ENCODE measurements at regions not wholly inside any gene's neighbourhood (a gene's known extent, or its start where the extent isn't known, plus 50 kb on each side); places are given as distances from the start of the nearest gene placed in this dataset.

GRCh38 chr2:150863691-150864090 lies 376.2 kb upstream of the RND3 start:
- no peak overlapping the region for H3K4me3 ChIP-seq (ENCODE audit: low read depth, low read length)
- TF ChIP-seq MYC (IDR thresholded peaks at IDR 0.05; ENCODE audit: low read depth, low read length) (no peak), POLR2A (IDR thresholded peaks at IDR 0.05; ENCODE audit: extremely low read depth, insufficient read length) (no peak), CTCF (IDR thresholded peaks at IDR 0.05; ENCODE audit: low read depth, low read length) (no peak), MAX (IDR thresholded peaks at IDR 0.05; ENCODE audit: low read depth, low read length) (no peak)
- no peak for DNase-seq (ENCODE audit: low read depth)

GRCh38 chr2:150860301-150860700 lies 372.8 kb upstream of the RND3 start:
- no peak for TF ChIP-seq MYC (IDR thresholded peaks at IDR 0.05; ENCODE audit: low read depth, low read length)
- no peak for TF ChIP-seq POLR2A (IDR thresholded peaks at IDR 0.05; ENCODE audit: extremely low read depth, insufficient read length)
- no peak for TF ChIP-seq MAX (IDR thresholded peaks at IDR 0.05; ENCODE audit: low read depth, low read length)
- no peak for TF ChIP-seq CTCF (IDR thresholded peaks at IDR 0.05; ENCODE audit: low read depth, low read length)
- no peak for DNase-seq (ENCODE audit: low read depth)

GRCh38 chr2:150859877-150860276 lies 372.4 kb upstream of the RND3 start:
- TF ChIP-seq MAX (IDR thresholded peaks at IDR 0.05; ENCODE audit: low read depth, low read length) (no peak), MYC (IDR thresholded peaks at IDR 0.05; ENCODE audit: low read depth, low read length) (no peak), POLR2A (IDR thresholded peaks at IDR 0.05; ENCODE audit: extremely low read depth, insufficient read length) (no peak), CTCF (IDR thresholded peaks at IDR 0.05; ENCODE audit: low read depth, low read length) (no peak)
- H3K4me3 ChIP-seq (ENCODE audit: low read depth, low read length), result no peak overlapping the region
- DNase-seq (ENCODE audit: low read depth), result no peak

More at GRCh38 chr2:150860301-150860700, 372.8 kb upstream of the RND3 start:
- no peak overlapping the region for H3K4me3 ChIP-seq (ENCODE audit: low read depth, low read length)

GRCh38 chr2:150859162-150859561 lies 371.7 kb upstream of the RND3 start:
- no peak for DNase-seq (ENCODE audit: low read depth)
- TF ChIP-seq POLR2A (IDR thresholded peaks at IDR 0.05; ENCODE audit: extremely low read depth, insufficient read length), result no peak
- TF ChIP-seq CTCF (IDR thresholded peaks at IDR 0.05; ENCODE audit: low read depth, low read length), result no peak
- no peak for TF ChIP-seq MYC (IDR thresholded peaks at IDR 0.05; ENCODE audit: low read depth, low read length)
- TF ChIP-seq MAX (IDR thresholded peaks at IDR 0.05; ENCODE audit: low read depth, low read length), result no peak

GRCh38 chr2:150858382-150858781 lies 370.9 kb upstream of the RND3 start:
- no peak for TF ChIP-seq MAX (IDR thresholded peaks at IDR 0.05; ENCODE audit: low read depth, low read length)
- no peak for DNase-seq (ENCODE audit: low read depth)
- no peak overlapping the region for H3K4me3 ChIP-seq (ENCODE audit: low read depth, low read length)

More at GRCh38 chr2:150859162-150859561, 371.7 kb upstream of the RND3 start:
- no peak overlapping the region for H3K4me3 ChIP-seq (ENCODE audit: low read depth, low read length)

- DNase-seq (ENCODE audit: low read depth), result no peak
- no peak overlapping the region for H3K4me3 ChIP-seq (ENCODE audit: low read depth, low read length)
- TF ChIP-seq POLR2A (IDR thresholded peaks at IDR 0.05; ENCODE audit: extremely low read depth, insufficient read length), result no peak
- no peak for TF ChIP-seq MYC (IDR thresholded peaks at IDR 0.05; ENCODE audit: low read depth, low read length)
These were observed 369.3 kb upstream of the RND3 start for GRCh38 chr2:150856596-150857281.

All from NB4 (cell line).